NCI-H1105 treated with DMSO at 0.1 percent for 48 hours (cell line): ENCODE measurements at regions not wholly inside any gene's neighbourhood (a gene's known extent, or its start where the extent isn't known, plus 50 kb on each side); places are given as distances from the start of the nearest gene placed in this dataset.
"Not testable (repeated sequence)": the region's sequence is repeated elsewhere in the genome, so short reads cannot be mapped to it uniquely, and the experiment has no call there.

ENCODE experiments used
- DNase-seq: peaks from one replicate; lab custom pipeline; 2025; lab: John Stamatoyannopoulos, UW

DNA sequence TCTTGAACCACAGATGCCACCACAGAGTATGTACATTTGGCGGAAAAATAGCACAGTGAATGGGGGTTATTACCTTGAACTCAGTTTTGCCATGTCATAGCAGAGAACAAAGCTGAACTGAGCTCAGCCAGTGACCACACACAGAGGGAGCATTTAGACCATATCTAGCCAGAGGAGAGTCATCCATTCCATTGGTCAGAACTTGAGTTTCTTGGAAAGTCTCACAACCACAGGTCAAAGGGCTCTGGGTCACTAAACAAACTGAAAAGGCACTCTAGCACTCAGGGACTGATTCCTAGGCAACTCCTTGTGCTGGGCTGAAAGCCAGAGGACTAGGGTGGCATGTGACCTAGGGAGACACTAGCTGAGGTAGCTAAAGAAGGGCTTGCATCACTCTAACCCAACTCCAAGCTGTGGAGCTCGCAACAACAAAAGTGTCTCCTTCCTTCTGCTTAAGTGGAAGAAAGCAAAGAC is 239.7 kb upstream of the SEMA3D start:
- no peak for DNase-seq

DNA sequence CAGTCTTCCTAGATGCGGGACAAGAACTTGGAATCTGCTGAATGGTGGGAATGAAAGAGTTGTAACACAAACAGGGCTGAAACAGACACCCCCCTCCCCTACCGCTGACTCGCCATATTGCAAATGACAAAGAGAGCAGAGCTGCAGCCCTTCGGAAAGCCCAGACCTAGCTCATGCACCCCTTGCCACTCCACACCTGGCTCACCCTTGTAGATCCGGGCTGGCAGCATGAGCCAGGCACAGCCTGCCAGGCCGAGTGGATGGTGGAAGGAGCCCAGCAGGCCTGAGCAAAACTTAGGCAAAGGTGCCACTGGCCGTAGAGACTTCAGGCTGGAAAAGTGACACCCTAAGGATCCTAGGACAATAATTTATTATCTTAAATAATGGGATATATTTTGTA is 237.4 kb upstream of the SEMA3D start:
- DNase-seq = no peak

DNA sequence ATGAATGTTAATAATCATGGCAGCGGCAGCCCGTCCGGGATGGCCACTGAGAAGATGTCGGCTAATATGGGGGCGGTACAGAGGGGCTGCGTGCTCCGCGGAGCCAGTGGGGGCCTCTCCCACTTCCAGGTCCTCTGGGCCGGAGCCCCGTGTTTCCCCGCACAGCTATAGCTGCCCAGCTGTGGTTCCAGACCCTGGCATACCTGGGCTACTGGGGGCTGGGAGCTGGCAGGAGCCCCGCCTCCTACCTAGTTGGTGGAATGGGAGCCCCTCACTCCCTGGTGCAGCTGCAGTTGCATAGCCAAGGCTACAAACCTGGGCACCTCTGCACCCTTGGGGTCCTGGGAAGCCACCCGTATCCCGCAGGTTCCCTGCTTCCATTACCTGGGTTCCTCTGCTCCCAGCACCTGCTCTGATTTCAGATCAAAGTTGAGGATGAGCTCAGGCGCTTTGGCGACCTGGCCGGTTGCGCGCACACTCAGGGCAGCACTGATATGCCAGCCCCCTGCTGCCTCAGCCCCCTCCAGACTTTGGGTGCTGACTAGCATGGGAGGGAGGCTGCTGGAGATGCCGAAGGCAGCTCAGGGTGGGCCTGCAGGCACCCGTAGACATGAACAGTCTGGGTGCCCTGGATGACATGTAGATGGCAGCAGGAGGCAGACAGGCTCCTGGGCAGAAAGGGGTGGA is 236.5 kb upstream of the SEMA3D start:
- DNase-seq = no peak

DNA sequence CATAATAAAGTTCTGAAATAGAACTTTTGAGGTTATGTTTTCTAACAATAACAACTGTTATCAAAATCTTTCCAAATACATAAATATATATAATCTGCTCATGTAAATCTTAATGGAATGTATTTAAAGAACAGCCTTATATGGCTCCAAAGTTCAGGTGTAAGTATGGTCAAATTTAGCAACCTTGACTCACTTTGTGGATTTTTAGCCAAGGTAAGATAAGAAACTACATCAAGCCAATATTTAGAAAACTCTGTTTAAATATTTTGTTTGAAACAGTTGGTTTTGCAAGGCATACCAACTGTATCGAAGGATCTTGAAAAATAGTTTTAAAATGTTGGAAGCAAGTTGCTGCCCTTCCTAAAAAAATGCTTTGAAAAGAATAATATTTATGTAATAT is 228.9 kb upstream of the SEMA3D start:
- no peak for DNase-seq

DNA sequence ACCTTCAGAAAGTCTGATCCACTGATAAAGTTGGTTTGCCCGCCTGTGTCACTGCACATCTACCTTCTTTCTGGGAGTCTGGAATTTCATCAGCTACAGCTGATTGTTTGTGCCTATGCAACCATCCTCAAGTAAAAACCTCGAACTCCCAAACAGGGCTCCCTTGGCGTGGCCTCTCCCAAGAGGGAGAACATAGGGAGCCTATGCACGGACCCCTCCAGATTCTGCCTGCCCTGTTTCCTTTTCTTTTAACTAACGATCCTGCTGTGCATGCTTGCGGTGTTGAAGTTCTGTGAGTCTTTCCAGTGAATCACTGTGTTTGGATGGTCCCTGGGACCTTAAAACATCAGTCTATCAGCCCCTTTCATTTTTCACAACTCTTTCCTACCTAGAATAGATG is 226.9 kb upstream of the SEMA3D start:
- DNase-seq = no peak

DNA sequence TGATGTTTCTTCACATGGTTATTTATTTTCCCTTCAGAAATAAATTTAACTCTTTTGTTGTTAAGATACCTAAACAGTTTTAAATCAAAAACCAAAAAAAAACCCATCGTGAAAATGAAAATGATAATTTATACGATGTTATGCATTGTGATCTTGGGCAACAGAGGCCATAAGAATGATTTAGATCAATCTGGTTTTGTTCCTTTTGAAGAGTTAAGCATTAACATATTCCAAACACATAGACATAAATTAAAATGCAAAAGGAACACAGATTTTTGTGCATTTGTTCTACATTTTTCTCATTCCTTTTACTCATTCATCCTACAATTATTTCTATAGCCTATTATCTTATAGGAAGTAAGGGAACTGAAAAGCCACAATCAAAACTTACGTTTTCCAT is 226.1 kb upstream of the SEMA3D start:
- no peak for DNase-seq

DNA sequence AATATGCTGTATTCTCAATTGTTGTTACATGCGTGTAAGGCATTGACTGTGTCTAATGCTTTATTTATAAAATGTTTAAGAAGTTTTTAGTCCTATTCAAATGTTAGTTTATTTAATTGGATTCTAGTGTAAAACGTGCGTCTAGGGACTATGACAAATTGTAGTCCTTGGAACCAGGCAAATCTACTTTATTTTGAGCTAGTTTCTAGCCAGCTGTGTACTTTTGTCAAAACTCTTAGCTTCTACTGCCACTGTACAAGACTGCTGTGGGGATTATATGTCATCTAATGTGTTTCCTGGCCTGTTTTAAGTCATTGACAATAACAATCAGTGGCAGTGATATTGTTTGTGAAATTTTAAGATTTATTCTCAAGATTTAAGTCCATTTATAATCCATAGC is 220.5 kb upstream of the SEMA3D start:
- no peak for DNase-seq

DNA sequence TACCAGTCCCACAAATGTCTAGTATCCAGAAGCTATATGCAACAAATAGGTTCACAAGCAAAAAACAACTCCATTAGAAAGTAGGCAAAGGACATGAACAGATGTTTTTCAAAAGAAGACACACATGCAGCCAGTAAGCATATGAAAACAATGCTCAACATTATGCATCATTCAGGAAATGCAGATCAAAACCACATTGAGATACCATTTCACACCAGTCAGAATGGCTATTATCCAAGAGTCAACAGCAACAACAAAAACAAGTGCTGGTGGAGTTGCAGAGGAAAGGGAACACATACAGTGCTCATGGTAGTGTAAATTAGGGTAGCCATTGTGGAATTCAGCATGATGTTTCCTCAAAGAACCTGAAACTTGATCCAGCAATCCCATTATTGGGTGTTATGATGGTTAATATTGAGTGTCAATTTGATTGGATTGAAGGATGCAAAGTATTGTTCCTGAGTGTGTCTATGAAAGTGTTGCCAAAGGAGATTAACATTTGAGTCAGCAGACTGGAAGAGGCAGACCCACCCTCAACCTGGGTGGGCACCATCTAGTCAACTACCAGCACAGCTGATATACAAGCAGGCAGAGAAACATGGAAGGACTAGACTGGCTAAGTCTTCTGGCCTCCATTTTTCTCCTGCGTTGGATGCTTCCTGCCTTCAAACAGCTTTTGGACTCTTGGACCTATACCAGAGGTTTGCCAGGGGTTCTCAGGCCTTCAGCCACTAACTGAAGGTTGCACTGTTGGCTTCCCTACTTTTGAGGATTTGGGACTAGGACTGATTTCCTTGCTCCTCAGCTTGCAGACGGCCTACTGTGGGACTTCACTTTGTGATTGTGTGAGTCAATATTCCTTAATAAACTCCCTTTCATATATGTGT is 218.4 kb upstream of the SEMA3D start:
- DNase-seq = no peak

DNA sequence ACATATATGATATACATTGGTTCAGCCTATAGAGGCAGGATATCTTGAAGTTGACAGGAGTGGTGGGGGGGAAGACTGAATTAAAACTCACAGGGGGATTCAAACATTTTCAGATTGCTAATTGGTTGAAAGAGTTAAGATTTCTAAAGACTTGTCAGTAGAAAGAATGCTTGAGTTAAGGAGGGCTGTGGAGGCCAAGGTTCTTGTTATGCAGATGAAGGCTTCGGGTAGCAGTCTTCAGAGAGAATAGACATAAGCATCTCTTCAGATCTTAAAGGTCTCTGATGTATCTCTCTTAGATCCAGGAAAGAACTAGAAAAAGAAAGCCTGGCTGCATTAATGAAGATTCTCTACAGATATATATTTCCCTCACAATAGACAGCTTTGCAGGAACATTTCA is 209.8 kb upstream of the SEMA3D start:
- DNase-seq = no peak

DNA sequence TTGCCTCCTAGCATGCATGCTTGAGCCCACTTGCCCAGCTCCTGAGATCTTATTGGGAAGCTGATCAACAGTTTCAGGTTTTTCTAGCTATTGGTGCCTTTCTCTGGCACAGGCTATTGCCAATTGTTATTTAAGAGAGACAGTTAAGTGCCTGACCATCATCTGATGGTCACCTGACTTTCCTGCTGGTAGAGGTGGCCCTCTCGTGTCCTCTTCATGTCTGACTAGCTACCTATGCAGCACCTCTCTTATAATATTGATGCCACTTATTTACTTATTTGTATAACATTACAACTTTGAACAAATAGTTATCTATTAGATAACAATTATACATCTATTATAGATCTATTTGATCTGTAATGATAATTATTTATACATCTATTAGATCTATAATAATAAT is 205.9 kb upstream of the SEMA3D start:
- DNase-seq = no peak

DNA sequence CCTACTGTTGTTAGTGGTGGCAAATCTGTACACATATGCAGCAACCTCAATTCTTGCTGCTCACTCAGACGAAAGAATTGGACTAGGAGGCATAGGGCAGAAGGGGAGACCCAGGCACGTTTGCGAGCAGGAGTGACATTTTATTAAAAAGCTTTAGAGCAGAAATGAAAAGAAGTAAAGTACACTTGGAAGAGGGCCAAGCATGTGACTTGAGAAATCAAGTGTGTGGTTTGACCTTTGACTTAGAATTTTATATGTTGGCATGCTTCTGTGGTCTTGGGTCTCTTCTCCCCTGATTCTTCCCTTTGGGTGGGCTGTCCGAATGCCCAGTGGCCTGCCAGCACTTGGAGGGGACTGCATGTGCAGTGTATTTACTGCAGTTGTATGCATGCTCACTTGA is 205.5 kb upstream of the SEMA3D start:
- no peak for DNase-seq

DNA sequence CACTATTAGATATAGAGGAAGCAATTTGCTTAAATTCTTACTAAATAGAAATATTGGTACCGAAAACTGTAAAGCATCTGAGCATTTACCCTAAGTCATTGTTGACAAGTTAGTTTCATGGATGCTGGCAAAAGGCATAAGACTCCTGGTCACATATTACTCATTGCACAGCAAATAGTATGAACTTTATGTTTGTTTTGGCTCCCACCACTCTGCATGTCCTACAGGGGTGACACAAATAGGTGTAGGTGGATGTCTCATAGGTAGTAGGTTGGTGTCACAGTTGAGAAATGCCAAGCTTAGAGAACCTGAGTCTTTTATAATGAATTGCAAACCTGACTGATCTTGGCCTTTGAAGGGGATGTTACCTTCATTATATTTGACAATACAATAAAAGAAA is 199.6 kb upstream of the SEMA3D start:
- no peak for DNase-seq

DNA sequence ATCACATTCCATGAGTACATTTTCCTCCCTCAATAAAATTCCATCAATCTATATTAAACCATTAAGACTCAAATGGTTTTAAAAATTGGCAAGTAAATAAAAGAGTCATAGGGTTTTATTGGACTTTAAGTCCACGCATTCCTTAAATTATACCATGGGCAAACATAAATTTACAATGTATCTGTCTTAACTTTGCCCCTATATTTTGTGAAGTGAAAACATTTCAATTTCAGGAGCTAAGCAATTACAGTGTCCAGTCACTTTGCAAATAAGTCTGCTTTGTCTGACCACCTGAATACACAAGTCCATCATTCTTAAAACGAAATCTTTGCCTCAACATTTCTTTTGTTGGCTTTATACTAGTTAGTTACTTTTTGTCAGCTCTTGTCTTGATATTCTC is 197.5 kb upstream of the SEMA3D start:
- no peak for DNase-seq

DNA sequence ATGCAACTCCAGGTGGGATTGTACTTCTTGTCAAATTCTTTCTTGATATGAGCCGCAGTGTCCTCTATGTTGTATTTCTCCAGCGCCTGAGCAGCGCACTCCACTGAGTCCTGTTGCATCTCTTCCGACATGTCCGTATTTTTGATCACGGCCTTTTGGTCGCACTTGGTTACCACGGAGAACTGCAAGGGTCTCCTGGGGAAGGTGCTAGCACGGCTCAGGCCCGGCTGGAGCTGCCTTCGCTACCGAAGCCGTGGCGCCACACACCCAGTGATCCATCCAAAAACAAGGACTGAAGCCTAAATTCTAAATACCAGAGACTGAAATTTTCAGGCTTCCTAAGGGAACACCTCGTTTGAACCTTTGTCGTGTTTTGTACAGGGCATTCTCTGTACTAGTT is 194.4 kb upstream of the SEMA3D start:
- DNase-seq = no peak

DNA sequence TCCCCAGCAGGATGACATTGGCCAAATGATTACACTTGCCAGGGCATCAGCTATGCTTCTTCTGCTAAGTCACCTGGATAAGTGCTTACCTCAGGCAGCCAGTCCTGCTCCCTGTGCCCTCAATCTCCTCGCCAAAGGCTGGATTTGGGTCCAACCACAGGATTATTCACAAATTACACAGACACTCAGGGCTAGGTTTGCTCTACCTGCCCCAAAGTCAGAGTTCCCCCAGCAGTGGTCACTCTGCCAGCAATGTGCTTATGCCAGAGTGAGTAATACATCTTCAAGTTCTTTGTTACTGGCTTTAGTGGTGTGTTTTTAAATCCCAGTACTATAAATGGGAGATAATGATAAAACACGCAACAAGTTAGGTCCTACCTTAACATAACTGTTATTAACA is 189.7 kb upstream of the SEMA3D start:
- DNase-seq = no peak

DNA sequence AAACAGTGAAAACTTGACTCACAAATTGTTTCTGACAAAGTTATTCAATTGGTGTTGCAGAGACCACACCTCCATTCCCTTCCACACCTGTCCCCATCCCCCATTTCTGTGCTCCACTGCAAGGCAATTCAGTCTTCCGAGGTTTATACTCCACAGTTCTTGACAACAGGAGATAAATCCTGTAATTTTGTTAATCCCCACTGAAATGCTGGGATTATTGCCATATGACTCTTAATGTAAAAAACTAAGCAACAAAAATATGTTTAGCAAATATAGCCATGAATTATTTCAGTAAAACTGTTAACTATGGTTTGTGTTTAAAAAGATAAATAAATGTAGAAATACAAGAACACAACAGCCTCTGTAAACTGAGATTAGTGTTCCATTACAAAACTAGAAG is 170.1 kb upstream of the SEMA3D start:
- DNase-seq = no peak

DNA sequence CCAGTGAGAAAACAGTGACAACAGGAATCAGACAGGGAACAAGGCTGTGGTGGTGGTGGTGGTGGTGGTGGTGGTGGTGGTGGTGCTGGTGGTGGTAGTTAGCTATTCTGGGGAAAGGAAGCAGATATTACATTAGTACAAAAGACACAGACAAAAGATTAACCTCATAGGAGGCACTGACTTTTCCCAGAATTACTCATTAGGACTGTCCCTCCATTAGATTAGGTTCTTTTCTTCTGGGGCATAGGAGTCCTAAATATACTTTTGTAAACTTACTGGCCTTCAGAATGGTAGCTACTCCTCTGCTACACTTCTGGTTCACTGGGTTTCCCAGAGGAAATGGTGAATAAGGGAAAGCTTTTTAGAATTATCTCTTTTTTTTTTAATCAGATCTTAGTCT is 156.6 kb upstream of the SEMA3D start:
- DNase-seq = no peak

DNA sequence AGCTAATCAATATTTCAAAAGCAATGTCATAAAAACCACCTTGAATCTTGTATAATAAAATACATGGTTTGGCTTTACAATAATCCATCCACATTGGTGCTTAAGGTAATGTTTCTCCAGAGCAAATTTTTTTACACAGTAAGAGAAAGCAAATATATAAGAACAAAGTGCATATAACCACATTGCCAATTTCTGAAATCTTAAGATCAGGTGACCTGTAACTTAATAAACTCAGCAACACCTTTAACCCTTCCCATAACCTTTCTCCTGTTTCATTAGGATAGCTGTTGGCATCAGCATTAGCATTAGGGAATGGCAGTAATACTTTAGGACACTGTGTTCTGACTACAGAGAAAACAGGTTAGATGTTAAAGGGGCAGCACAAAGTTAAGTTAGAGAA is 155.9 kb upstream of the SEMA3D start:
- no peak for DNase-seq

DNA sequence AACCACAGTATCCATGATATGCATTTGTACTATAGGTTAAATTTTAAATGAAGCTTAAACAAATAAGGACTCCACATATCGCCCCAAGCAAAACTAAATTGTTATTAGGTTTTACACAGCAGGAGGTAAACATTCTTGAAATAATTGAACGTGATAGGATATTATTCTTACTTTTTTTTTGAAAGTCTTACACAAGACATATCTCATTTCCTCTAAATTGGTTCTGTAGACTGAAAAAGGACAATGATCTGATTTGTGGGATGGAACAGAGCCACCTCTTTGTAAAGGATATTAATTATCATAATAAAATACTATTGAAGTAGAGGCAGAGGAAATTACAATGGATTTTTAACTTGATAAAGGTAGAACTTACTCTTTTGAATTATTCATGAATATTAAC is 155.1 kb upstream of the SEMA3D start:
- DNase-seq = no peak

DNA sequence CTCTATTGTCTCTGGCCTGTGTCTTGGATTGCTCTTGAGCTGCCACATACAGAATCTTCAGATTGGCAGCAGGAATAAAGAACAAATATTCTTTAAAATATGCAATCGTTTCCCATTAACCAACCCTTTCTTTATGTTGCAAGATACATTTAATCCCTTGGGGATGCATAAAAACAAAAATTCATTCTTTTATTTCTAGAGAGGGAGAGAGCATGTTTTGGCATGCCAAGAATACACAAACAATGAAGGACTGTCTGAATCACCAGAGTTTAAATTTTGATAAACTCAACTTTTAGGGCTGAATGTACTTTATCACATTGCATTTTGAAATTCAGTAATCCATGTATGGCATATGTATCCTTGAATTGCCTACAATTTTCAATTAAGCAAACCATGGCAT is 154.3 kb upstream of the SEMA3D start:
- no peak for DNase-seq

DNA sequence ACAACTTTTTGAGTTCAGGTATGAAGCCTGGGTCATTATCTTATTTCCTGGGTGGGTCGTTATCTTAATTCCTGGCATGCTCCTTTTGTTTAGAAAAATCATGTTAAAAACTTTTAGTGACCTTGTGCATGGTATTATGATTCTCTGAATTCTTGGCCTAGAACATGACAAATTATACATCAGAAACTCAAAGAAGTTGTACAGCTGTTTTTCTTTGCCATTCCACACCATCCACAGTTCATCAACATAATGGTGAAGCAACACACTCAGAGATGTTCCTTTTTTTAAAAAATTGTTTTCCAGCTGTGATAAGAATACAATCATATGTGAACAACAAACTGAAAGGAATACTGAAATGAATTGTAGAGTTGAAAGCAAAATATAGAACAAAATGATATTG is 149.2 kb upstream of the SEMA3D start:
- DNase-seq = no peak

DNA sequence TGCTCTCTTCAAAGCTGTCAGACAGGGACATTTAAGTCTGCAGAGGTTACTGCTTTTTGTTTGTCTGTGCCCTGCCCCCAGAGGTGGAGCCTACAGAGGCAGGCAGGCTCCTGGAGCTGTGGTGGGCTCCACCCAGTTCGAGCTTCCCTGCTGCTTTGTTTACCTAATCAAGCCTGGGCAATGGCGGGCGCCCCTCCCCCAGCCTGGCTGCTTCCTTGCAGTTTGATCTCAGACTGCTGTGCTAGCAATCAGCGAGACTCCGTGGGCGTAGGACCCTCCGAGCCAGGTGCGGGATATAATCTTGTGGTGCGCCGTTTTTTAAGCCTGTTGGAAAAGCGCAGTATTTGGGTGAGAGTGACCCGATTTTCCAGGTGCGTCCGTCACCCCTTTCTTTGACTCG is 148.3 kb upstream of the SEMA3D start:
- not testable (repeated sequence) for DNase-seq

DNA sequence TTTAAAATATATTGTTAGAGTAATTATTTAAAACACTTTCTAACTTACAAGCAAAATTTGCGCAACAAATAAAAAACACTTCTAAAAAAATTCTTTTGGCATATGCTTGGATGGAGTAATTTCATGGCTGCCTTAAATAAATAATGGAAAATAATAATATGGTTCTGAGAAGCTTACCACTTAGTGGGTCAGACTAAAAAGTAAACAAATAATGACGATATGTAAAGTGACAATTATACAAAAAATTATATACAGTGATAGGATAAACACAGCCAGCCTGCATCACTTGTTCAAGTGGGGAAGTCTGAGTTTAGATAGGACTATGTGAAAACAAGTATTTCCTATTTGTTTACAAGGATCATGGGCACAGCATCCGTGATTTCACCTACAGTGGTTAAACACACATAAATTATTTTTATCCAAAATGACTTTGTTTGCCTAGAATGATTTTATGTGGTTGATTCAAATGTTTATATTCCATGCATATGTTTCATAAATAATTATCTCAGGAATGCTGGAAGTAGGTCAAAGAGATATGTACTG is 141.7 kb upstream of the SEMA3D start:
- no peak for DNase-seq
